CD14-positive monocyte (primary cell): ENCODE measurements at regions not wholly inside any gene's neighbourhood (a gene's known extent, or its start where the extent isn't known, plus 50 kb on each side); places are given as distances from the start of the nearest gene placed in this dataset.
"Not testable (repeated sequence)": the region's sequence is repeated elsewhere in the genome, so short reads cannot be mapped to it uniquely, and the experiment has no call there.

Source experiments
- DNase-seq, 3 donors: peaks; one replicate each; pipeline ENCODE4 v3.0.0-alpha.2; 2011 to 2022
- H2AFZ ChIP-seq: 2 replicates; pipeline ENCODE4 v1.6.0; 2012; ENCODE audit warnings: mild to moderate bottlenecking, low read depth, low read length, inconsistent platforms; ENCODE audit not compliant: insufficient read depth, poor library complexity, severe bottlenecking
- H3K27ac ChIP-seq, 2 donors: 1 replicate in 1 of 2; 2 replicates in 1 of 2; pipeline ENCODE4 v1.5.1; 2012 to 2013; ENCODE audit warnings: low read length in 2 of 2, control low read depth in 1 of 2, inconsistent platforms in 1 of 2, low read depth in 1 of 2, mild to moderate bottlenecking in 1 of 2
- H3K27me3 ChIP-seq, 2 donors: one replicate each; pipeline versions ENCODE4 v1.6.0 to v1.6.1; 2011 to 2013; ENCODE audit warnings: low read length in 2 of 2; ENCODE audit not compliant: control insufficient read depth in 2 of 2, insufficient read depth in 2 of 2
- H3K36me3 ChIP-seq, 2 donors: replicated peaks in 1 of 2; 1 replicate in 1 of 2; 2 replicates in 1 of 2; pipeline versions ENCODE4 v1.5.1 to v1.6.1; 2012 to 2013; ENCODE audit warnings: low read length in 2 of 2, control low read depth in 1 of 2, inconsistent platforms in 1 of 2, mild to moderate bottlenecking in 1 of 2; ENCODE audit not compliant: insufficient read depth in 2 of 2, control insufficient read depth in 1 of 2
- H3K4me1 ChIP-seq, 2 donors: 1 replicate in 1 of 2; 2 replicates in 1 of 2; pipeline versions ENCODE4 v1.5.1 to v1.6.1; 2012 to 2013; ENCODE audit warnings: low read length in 2 of 2, control low read depth in 1 of 2, inconsistent platforms in 1 of 2, mild to moderate bottlenecking in 1 of 2, moderate library complexity in 1 of 2; ENCODE audit not compliant: insufficient read depth in 2 of 2, control insufficient read depth in 1 of 2
- H3K4me2 ChIP-seq: replicated peaks from 2 replicates; pipeline ENCODE3; 2012; ENCODE audit warnings: low read length, moderate library complexity, mild to moderate bottlenecking; ENCODE audit not compliant: poor library complexity, severe bottlenecking; ENCODE audit errors: extremely low read depth
- H3K4me3 ChIP-seq, 3 experiments: fragments of 200-600 bp in 1 of 3; sonication (generic) in 1 of 3; replicated peaks in 1 of 3; 1 replicate in 2 of 3; 2 replicates in 1 of 3; pipeline ENCODE4 v1.5.1; 2011 to 2013; ENCODE audit warnings: low read length in 3 of 3, mild to moderate bottlenecking in 3 of 3, control low read depth in 2 of 3, low read depth in 2 of 3, inconsistent platforms in 1 of 3, moderate library complexity in 1 of 3
- H3K79me2 ChIP-seq: 2 replicates; pipeline ENCODE4 v1.6.0; 2012; ENCODE audit warnings: mild to moderate bottlenecking, control low read depth, inconsistent platforms, low read length, moderate library complexity; ENCODE audit not compliant: insufficient read depth
- H3K9ac ChIP-seq: 2 replicates; pipeline ENCODE4 v1.6.0; 2017; ENCODE audit warnings: low read length, mild to moderate bottlenecking; ENCODE audit not compliant: insufficient read depth, poor library complexity, severe bottlenecking
- H3K9me3 ChIP-seq, 2 donors: replicated peaks in 1 of 2; 1 replicate in 1 of 2; 2 replicates in 1 of 2; pipeline versions ENCODE4 v1.5.1 to v1.6.1; 2012 to 2013; ENCODE audit warnings: low read length in 2 of 2, control low read depth in 1 of 2; ENCODE audit not compliant: control insufficient read depth in 1 of 2, insufficient read depth in 1 of 2
- H4K20me1 ChIP-seq: 2 replicates; pipeline ENCODE4 v1.6.0; 2012; ENCODE audit warnings: mild to moderate bottlenecking, low read length, control low read depth, moderate library complexity; ENCODE audit not compliant: insufficient read depth
- H3K27ac Mint-ChIP-seq, 7 donors: one replicate each; pipeline ENCODE4 v1.8.0; 2020; ENCODE audit warnings: mild to moderate bottlenecking in 7 of 7, mixed read lengths in 7 of 7, moderate library complexity in 6 of 7, inconsistent platforms in 2 of 7
- H3K27me3 Mint-ChIP-seq, 3 donors: one replicate each; pipeline ENCODE4 v1.8.0; 2021 to 2022; ENCODE audit warnings: low read depth in 3 of 3, mild to moderate bottlenecking in 3 of 3, mixed read lengths in 3 of 3, moderate library complexity in 3 of 3, inconsistent platforms in 1 of 3
- H3K36me3 Mint-ChIP-seq, 2 donors: one replicate each; pipeline ENCODE4 v1.8.0; 2020; ENCODE audit warnings: mixed read lengths in 2 of 2, inconsistent platforms in 1 of 2, mild to moderate bottlenecking in 1 of 2
- H3K4me1 Mint-ChIP-seq: one replicate; pipeline ENCODE4 v1.8.0; 2020; ENCODE audit warnings: mild to moderate bottlenecking, mixed read lengths
- H3K4me3 Mint-ChIP-seq, 2 donors: one replicate each; pipeline ENCODE4 v1.8.0; 2020; ENCODE audit warnings: mild to moderate bottlenecking in 2 of 2, mixed read lengths in 2 of 2, moderate library complexity in 1 of 2
- H3K9me3 Mint-ChIP-seq, 7 donors: one replicate each; pipeline ENCODE4 v1.8.0; 2020 to 2022; ENCODE audit warnings: mixed read lengths in 7 of 7, mild to moderate bottlenecking in 6 of 7, moderate library complexity in 6 of 7, inconsistent platforms in 2 of 7
- CTCF ChIP-seq: fragments of 200-600 bp; IDR thresholded peaks from one replicate; pipeline ENCODE4 v1.8.0; 2022; ENCODE audit warnings: antibody characterized with exemption, mild to moderate bottlenecking
- WGBS: methylation state at CpG from one replicate; pipeline ENCODE4 v1.1.5; 2013; ENCODE audit warnings: missing lambda C conversion rate; ENCODE audit not compliant: insufficient coverage; 5-methylcytosine and 5-hydroxymethylcytosine counted together
- intact Hi-C, 2 donors: fragments of 100-400 bp; cut with micrococcal nuclease; formaldehyde crosslinking; loops; one replicate each; pipeline versions ENCODE4 v1.15.0 to v1.15.1; 2023

- H3K4me1 ChIP-seq, result no peaks in the 10 kb centered on the region
These were observed 69.7 kb downstream of the RFPL4B start for GRCh38 chr6:112416866-112417265.

DNA sequence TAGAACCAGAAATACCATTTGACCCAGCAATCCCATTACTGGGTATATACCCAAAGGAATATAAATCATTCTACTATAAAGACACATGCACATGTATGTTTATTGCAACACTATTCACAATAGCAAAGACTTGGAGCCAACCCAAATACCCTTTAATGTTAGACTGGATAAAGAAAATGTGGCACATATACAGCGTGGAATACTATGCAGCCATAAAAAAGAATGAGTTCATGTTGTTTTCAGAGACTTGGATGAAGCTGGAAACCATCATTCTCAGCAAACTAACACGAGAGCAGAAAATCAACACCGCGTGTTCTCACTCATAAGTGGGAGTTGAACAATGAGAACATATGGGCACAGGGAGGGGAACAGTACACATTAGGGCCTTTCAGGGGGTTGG lies 79.9 kb downstream of the RFPL4B start:
- H3K27ac ChIP-seq, H3K4me3 ChIP-seq, H3K9ac ChIP-seq, H3K36me3 ChIP-seq, H3K4me1 Mint-ChIP-seq, H4K20me1 ChIP-seq, H3K4me3 Mint-ChIP-seq, H3K4me1 ChIP-seq, H3K27ac Mint-ChIP-seq, H3K27me3 ChIP-seq, H3K79me2 ChIP-seq, H3K27me3 Mint-ChIP-seq, H3K36me3 Mint-ChIP-seq, H2AFZ ChIP-seq, DNase-seq, intact Hi-C loops, H3K4me2 ChIP-seq, H3K9me3 ChIP-seq: not testable (repeated sequence)
- H3K9me3 Mint-ChIP-seq, result peaks cover 0 to 12% (median 3%) of the 10 kb centered on the region in 7 donors
- no CpG with 5 or more reads among the region's 4 CpGs for WGBS

More at GRCh38 chr6:112416866-112417265, 69.7 kb downstream of the RFPL4B start:
- Histone ChIP-seq H4K20me1 (no peaks in the 10 kb centered on the region), H3K27me3 (no peaks in the 10 kb centered on the region), H3K27ac (no peak overlapping the region), H2AFZ (no peak overlapping the region), H3K79me2 (no peaks in the 10 kb centered on the region), H3K9me3 (peaks cover 0 to 12% of the 10 kb centered on the region in 2 donors), H3K4me2 (no peak overlapping the region), H3K4me3 (no peak overlapping the region), H3K36me3 (no peaks in the 10 kb centered on the region), H3K9ac (no peak overlapping the region)
- no peak for TF ChIP-seq CTCF
- Mint-ChIP-seq H3K4me1 (no peaks in the 10 kb centered on the region), H3K4me3 (no peak overlapping the region), H3K27me3 (peaks cover 0 to 1% (median 0%) of the 10 kb centered on the region in 3 donors), H3K9me3 (peaks cover 0 to 14% (median 7%) of the 10 kb centered on the region in 7 donors), H3K27ac (no peak overlapping the region), H3K36me3 (no peaks in the 10 kb centered on the region)
- intact Hi-C loops, result no loop called here
- DNase-seq, result no peak
- WGBS, result no CpG with 5 or more reads among the region's 4 CpGs
